Esophagus squamous epithelium (tissue), 5 donors: ENCODE measurements at regions not wholly inside any gene's neighbourhood (a gene's known extent, or its start where the extent isn't known, plus 50 kb on each side); places are given as distances from the start of the nearest gene placed in this dataset.

ENCODE experiments used
- DNase-seq: peaks from one replicate; lab custom pipeline; 2025; lab: John Stamatoyannopoulos, UW
- H3K27ac ChIP-seq, 4 donors: fragments of 200-600 bp; sonication (generic); one replicate each; pipeline ENCODE4 v1.5.1; 2016 to 2019; ENCODE audit warnings: mild to moderate bottlenecking in 1 of 4
- H3K27me3 ChIP-seq, 4 donors: fragments of 200-600 bp; sonication (generic); 1 replicate in 3 of 4; 2 replicates in 1 of 4; pipeline versions ENCODE4 v1.5.1 to v1.6.0; 2017 to 2021; ENCODE audit warnings: antibody characterized with exemption in 1 of 4
- H3K36me3 ChIP-seq, 3 donors: fragments of 200-600 bp; sonication (generic); one replicate each; pipeline ENCODE4 v1.5.1; 2016 to 2019
- H3K4me1 ChIP-seq, 3 donors: fragments of 200-600 bp; sonication (generic); one replicate each; pipeline ENCODE4 v1.5.1; 2017 to 2019
- H3K4me3 ChIP-seq, 4 donors: fragments of 200-600 bp; sonication (generic); 1 replicate in 3 of 4; 2 replicates in 1 of 4; pipeline ENCODE4 v1.5.1; 2016 to 2019; ENCODE audit warnings: mild to moderate bottlenecking in 2 of 4, moderate library complexity in 1 of 4
- H3K9me3 ChIP-seq, 3 donors: fragments of 200-600 bp; sonication (generic); one replicate each; pipeline ENCODE4 v1.5.1; 2016 to 2019
- POLR2A ChIP-seq, 4 donors: fragments of 450-650 bp; IDR thresholded peaks; one replicate each; pipeline ENCODE4 v1.6.1; 2017; ENCODE audit warnings: antibody characterized with exemption in 4 of 4, mild to moderate bottlenecking in 4 of 4, moderate library complexity in 3 of 4
- WGBS, 2 donors: methylation state at CpG; one replicate each; pipeline ENCODE4 v1.1.5; 2018; 5-methylcytosine and 5-hydroxymethylcytosine counted together
- intact Hi-C: fragments of 100-400 bp; cut with DNase I; formaldehyde crosslinking; loops from one replicate; pipeline ENCODE4 v1.15.0; 2022
- TF ChIP-seq, protein P1 (sequence below), 6 experiments: fragments of 450-650 bp in 4 of 6; fragments of 200-600 bp in 2 of 6; sonication (generic) in 2 of 6; IDR thresholded peaks; one replicate each; pipeline ENCODE4 v1.5.1; 2016 to 2019; ENCODE audit warnings: antibody characterized with exemption in 6 of 6, mild to moderate bottlenecking in 4 of 6, moderate library complexity in 4 of 6
- donor health status: DM: yes; HTN: yes; CAD: no.

GRCh38 chrX:20547611-20548051, 280.9 kb upstream of the RPS6KA3 start:
- TF ChIP-seq, protein P1, sequence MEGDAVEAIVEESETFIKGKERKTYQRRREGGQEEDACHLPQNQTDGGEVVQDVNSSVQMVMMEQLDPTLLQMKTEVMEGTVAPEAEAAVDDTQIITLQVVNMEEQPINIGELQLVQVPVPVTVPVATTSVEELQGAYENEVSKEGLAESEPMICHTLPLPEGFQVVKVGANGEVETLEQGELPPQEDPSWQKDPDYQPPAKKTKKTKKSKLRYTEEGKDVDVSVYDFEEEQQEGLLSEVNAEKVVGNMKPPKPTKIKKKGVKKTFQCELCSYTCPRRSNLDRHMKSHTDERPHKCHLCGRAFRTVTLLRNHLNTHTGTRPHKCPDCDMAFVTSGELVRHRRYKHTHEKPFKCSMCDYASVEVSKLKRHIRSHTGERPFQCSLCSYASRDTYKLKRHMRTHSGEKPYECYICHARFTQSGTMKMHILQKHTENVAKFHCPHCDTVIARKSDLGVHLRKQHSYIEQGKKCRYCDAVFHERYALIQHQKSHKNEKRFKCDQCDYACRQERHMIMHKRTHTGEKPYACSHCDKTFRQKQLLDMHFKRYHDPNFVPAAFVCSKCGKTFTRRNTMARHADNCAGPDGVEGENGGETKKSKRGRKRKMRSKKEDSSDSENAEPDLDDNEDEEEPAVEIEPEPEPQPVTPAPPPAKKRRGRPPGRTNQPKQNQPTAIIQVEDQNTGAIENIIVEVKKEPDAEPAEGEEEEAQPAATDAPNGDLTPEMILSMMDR (IDR thresholded peaks at IDR 0.05), result no peak
- no peak for TF ChIP-seq POLR2A (IDR thresholded peaks at IDR 0.05)
- no peak overlapping the region for H3K4me3 ChIP-seq
- no peaks in the 10 kb centered on the region for H3K4me1 ChIP-seq
- no peaks in the 10 kb centered on the region for H3K36me3 ChIP-seq
- H3K27me3 ChIP-seq, result no peaks in the 10 kb centered on the region
- 17 to 63% methylated on average over 2 to 3 of the region's 3 CpGs for WGBS, 2 donors
- peaks cover 0 to 2% (median under 1%) of the 10 kb centered on the region in 3 donors for H3K9me3 ChIP-seq
- H3K27ac ChIP-seq, result peak overlapping the region in 1 of 4 donors; percentile 39
- DNase-seq, result no peak
- intact Hi-C loops, result no loop called here

DNA sequence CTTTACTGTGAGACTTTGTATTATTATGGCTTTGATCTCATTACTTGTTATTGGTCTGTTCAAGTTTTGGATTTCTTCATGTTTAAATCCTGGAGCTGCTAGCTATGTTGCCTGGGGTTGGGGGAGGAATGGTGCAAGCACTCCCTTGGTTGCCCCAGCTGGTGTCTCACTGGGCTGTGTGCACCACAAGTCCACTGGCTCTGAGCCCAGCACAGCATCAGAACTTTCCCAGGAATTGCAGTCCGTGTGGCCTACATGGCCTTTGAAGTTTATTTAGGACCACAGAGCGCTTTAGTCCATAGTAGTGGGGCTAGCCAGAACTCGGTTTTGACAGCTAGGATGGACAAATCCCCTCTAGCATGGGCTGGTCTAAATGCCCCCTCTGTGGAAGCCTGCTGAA, 278.8 kb upstream of the RPS6KA3 start:
- TF ChIP-seq, protein P1 (IDR thresholded peaks at IDR 0.05), result no peak
- TF ChIP-seq POLR2A (IDR thresholded peaks at IDR 0.05), result no peak
- Histone ChIP-seq H3K4me3 (no peak overlapping the region), H3K36me3 (no peaks in the 10 kb centered on the region), H3K9me3 (peaks cover 0 to 19% (median 6%) of the 10 kb centered on the region in 3 donors), H3K27ac (no peak overlapping the region), H3K4me1 (no peaks in the 10 kb centered on the region), H3K27me3 (no peaks in the 10 kb centered on the region)
- intact Hi-C loops, result no loop called here
- WGBS, 2 donors, result 40% methylated on average over 1 of the region's 3 CpGs; no CpG with 5 or more reads in 1 of the 2 donors
- no peak for DNase-seq

- no peaks in the 10 kb centered on the region for H3K4me1 ChIP-seq
- H3K4me3 ChIP-seq, result no peak overlapping the region
- H3K9me3 ChIP-seq, result peaks cover 0 to 19% (median 6%) of the 10 kb centered on the region in 3 donors
- TF ChIP-seq, protein P1 (IDR thresholded peaks at IDR 0.05), result no peak
- no peak for TF ChIP-seq POLR2A (IDR thresholded peaks at IDR 0.05)
- intact Hi-C loops, result no loop called here
- H3K27ac ChIP-seq, result no peak overlapping the region
- no peaks in the 10 kb centered on the region for H3K36me3 ChIP-seq
- H3K27me3 ChIP-seq, result no peaks in the 10 kb centered on the region
- 17% methylated on average over 1 of the region's 1 CpG; no CpG with 5 or more reads in 1 of the 2 donors for WGBS, 2 donors
- no peak for DNase-seq
Observed at GRCh38 chrX:20542072-20542471, 275.4 kb upstream of the RPS6KA3 start.

GRCh38 chrX:20538974-20539373, 272.3 kb upstream of the RPS6KA3 start:
- Histone ChIP-seq H3K36me3 (no peaks in the 10 kb centered on the region), H3K4me1 (no peaks in the 10 kb centered on the region), H3K4me3 (no peak overlapping the region), H3K27ac (no peak overlapping the region), H3K9me3 (peaks cover 0 to 19% (median 6%) of the 10 kb centered on the region in 3 donors), H3K27me3 (no peaks in the 10 kb centered on the region)
- intact Hi-C loops, result loop anchor here (10.0 kb wide), 1 partner anchor 1196 kb away; no protein-coding TSS in a partner anchor
- TF ChIP-seq, protein P1 (IDR thresholded peaks at IDR 0.05), result no peak
- TF ChIP-seq POLR2A (IDR thresholded peaks at IDR 0.05), result no peak
- DNase-seq, result no peak
- WGBS, 2 donors, result 92 to 95% methylated on average over 1 of the region's 1 CpG

GRCh38 chrX:20531667-20532066, 265.0 kb upstream of the RPS6KA3 start:
- peaks cover 0 to 5% (median 0%) of the 10 kb centered on the region in 3 donors for H3K4me1 ChIP-seq
- WGBS, 2 donors, result 49 to 52% methylated on average over 4 of the region's 4 CpGs
- H3K4me3 ChIP-seq, result no peak overlapping the region
- TF ChIP-seq, protein P1 (IDR thresholded peaks at IDR 0.05), result no peak
- TF ChIP-seq POLR2A (IDR thresholded peaks at IDR 0.05), result no peak
- H3K9me3 ChIP-seq, result no peaks in the 10 kb centered on the region
- no peaks in the 10 kb centered on the region for H3K36me3 ChIP-seq
- no peak overlapping the region for H3K27ac ChIP-seq
- no peak for DNase-seq
- intact Hi-C loops, result loop anchor here (10.0 kb wide), 1 partner anchor 1203 kb away; no protein-coding TSS in a partner anchor
- H3K27me3 ChIP-seq, result peaks cover 0 to 10% (median 0%) of the 10 kb centered on the region in 4 donors
